H9 (cell line): ENCODE measurements at regions not wholly inside any gene's neighbourhood (a gene's known extent, or its start where the extent isn't known, plus 50 kb on each side); places are given as distances from the start of the nearest gene placed in this dataset.

ENCODE experiments used
- DNase-seq: peaks from one replicate; pipeline ENCODE4 v3.0.0-alpha.2; 2017
- H2AFZ ChIP-seq: one replicate; pipeline ENCODE4 v1.6.1; 2013; ENCODE audit warnings: mild to moderate bottlenecking, low read length, control low read depth, moderate library complexity
- H2AK5ac ChIP-seq: 2 replicates; pipeline ENCODE4 v1.6.1; 2013; ENCODE audit warnings: low read length, control low read depth, mixed read lengths; ENCODE audit not compliant: insufficient read length
- H2BK120ac ChIP-seq: one replicate; pipeline ENCODE4 v1.6.1; 2013; ENCODE audit warnings: low read depth, mild to moderate bottlenecking, low read length, control low read depth, inconsistent platforms; ENCODE audit not compliant: poor library complexity, severe bottlenecking
- H2BK12ac ChIP-seq: 2 replicates; pipeline ENCODE4 v1.6.1; 2013; ENCODE audit warnings: low read length, control low read depth, mixed read lengths, low read depth; ENCODE audit not compliant: insufficient read length
- H2BK15ac ChIP-seq: 2 replicates; pipeline ENCODE4 v1.6.1; 2013; ENCODE audit warnings: low read depth, low read length, control low read depth
- H2BK20ac ChIP-seq: one replicate; pipeline ENCODE4 v1.6.1; 2013; ENCODE audit warnings: low read depth, mild to moderate bottlenecking, low read length, control low read depth, inconsistent platforms; ENCODE audit not compliant: poor library complexity, severe bottlenecking
- H2BK5ac ChIP-seq: 2 replicates; pipeline ENCODE4 v1.6.1; 2013; ENCODE audit warnings: low read length, control low read depth, mixed read lengths; ENCODE audit not compliant: insufficient read length
- H3K14ac ChIP-seq: 2 replicates; pipeline ENCODE4 v1.6.1; 2013; ENCODE audit warnings: low read length, control low read depth; ENCODE audit not compliant: insufficient read depth
- H3K18ac ChIP-seq: 2 replicates; pipeline ENCODE4 v1.6.1; 2013; ENCODE audit warnings: low read depth, mild to moderate bottlenecking, mixed read lengths, low read length, control low read depth; ENCODE audit not compliant: insufficient read length
- H3K23ac ChIP-seq: 2 replicates; pipeline ENCODE4 v1.6.1; 2013; ENCODE audit warnings: low read length, control low read depth, mixed read lengths, low read depth; ENCODE audit not compliant: insufficient read length
- H3K23me2 ChIP-seq: 2 replicates; pipeline ENCODE4 v1.6.1; 2013; ENCODE audit warnings: low read depth, mild to moderate bottlenecking, mixed read lengths, low read length, control low read depth; ENCODE audit not compliant: insufficient read length, poor library complexity, severe bottlenecking
- H3K27ac ChIP-seq: 2 replicates; pipeline ENCODE4 v1.5.1; 2013; ENCODE audit warnings: low read length, control low read depth, mixed read lengths, low read depth; ENCODE audit not compliant: insufficient read length
- H3K27me3 ChIP-seq: 2 replicates; pipeline ENCODE4 v1.6.1; 2013; ENCODE audit warnings: low read length, control low read depth, inconsistent platforms; ENCODE audit not compliant: insufficient read depth
- H3K4ac ChIP-seq: 2 replicates; pipeline ENCODE4 v1.6.1; 2013; ENCODE audit warnings: low read depth, mild to moderate bottlenecking, control low read depth, inconsistent platforms, low read length, moderate library complexity
- H3K4me1 ChIP-seq: 2 replicates; pipeline ENCODE4 v1.6.1; 2013; ENCODE audit warnings: low read length, control low read depth, inconsistent platforms; ENCODE audit not compliant: insufficient read depth
- H3K4me2 ChIP-seq: 2 replicates; pipeline ENCODE4 v1.6.1; 2013; ENCODE audit warnings: low read length, control low read depth, mixed read lengths; ENCODE audit not compliant: insufficient read length, insufficient read depth
- H3K56ac ChIP-seq: 2 replicates; pipeline ENCODE4 v1.6.1; 2013; ENCODE audit warnings: low read depth, mild to moderate bottlenecking, mixed read lengths, low read length, control low read depth; ENCODE audit not compliant: insufficient read length
- H3K79me1 ChIP-seq: 2 replicates; pipeline ENCODE4 v1.6.1; 2013; ENCODE audit warnings: low read depth, mild to moderate bottlenecking, moderate library complexity, low read length, control low read depth, inconsistent platforms; ENCODE audit not compliant: insufficient read depth, poor library complexity, severe bottlenecking
- H3K79me2 ChIP-seq: 2 replicates; pipeline ENCODE4 v1.6.1; 2013; ENCODE audit warnings: low read length, control low read depth, inconsistent platforms; ENCODE audit not compliant: insufficient read depth
- H3K9ac ChIP-seq: 2 replicates; pipeline ENCODE4 v1.6.1; 2013; ENCODE audit warnings: low read length, control low read depth, mixed read lengths; ENCODE audit not compliant: insufficient read length; ENCODE audit errors: extremely low read depth
- H3K9me3 ChIP-seq: one replicate; pipeline ENCODE4 v1.6.1; 2013; ENCODE audit warnings: low read depth, low read length, inconsistent platforms; ENCODE audit not compliant: control insufficient read depth
- H3T11ph ChIP-seq: one replicate; pipeline ENCODE4 v1.6.1; 2013; ENCODE audit warnings: mild to moderate bottlenecking, low read length, control low read depth, inconsistent platforms
- H4K20me1 ChIP-seq: one replicate; pipeline ENCODE4 v1.6.1; 2013; ENCODE audit not compliant: control insufficient read depth, insufficient read length, insufficient read depth
- H4K5ac ChIP-seq: 2 replicates; pipeline ENCODE4 v1.6.1; 2013; ENCODE audit warnings: low read depth, mild to moderate bottlenecking, mixed read lengths, low read length, control low read depth; ENCODE audit not compliant: insufficient read length
- H4K8ac ChIP-seq: replicated peaks from 2 replicates; pipeline ENCODE4 v1.6.1; 2013; ENCODE audit warnings: low read length, control low read depth, mixed read lengths, low read depth; ENCODE audit not compliant: insufficient read length
- H4K91ac ChIP-seq: 2 replicates; pipeline ENCODE4 v1.6.1; 2013; ENCODE audit warnings: low read depth, mild to moderate bottlenecking, moderate library complexity, mixed read lengths, low read length, control low read depth; ENCODE audit not compliant: insufficient read length
- H3K27ac Mint-ChIP-seq, 3 experiments: 2 replicates in 2 of 3; 3 replicates in 1 of 3; pipeline ENCODE4 v1.8.0; 2020 to 2021; ENCODE audit warnings: mixed read lengths in 3 of 3, mild to moderate bottlenecking in 1 of 3, moderate library complexity in 1 of 3
- H3K27me3 Mint-ChIP-seq: 2 replicates; pipeline ENCODE4 v1.8.0; 2021; ENCODE audit warnings: low read depth, mild to moderate bottlenecking, moderate library complexity, mixed read lengths
- H3K36me3 Mint-ChIP-seq, 3 experiments: 2 replicates in 2 of 3; 3 replicates in 1 of 3; pipeline ENCODE4 v1.8.0; 2020 to 2021; ENCODE audit warnings: low read depth in 3 of 3, mixed read lengths in 3 of 3; ENCODE audit not compliant: insufficient read depth in 1 of 3
- H3K4me1 Mint-ChIP-seq, 2 experiments: 2 replicates each; pipeline ENCODE4 v1.8.0; 2020; ENCODE audit warnings: mixed read lengths in 2 of 2
- H3K4me3 Mint-ChIP-seq, 2 experiments: 2 replicates in 1 of 2; 3 replicates in 1 of 2; pipeline ENCODE4 v1.8.0; 2020 to 2021; ENCODE audit warnings: mild to moderate bottlenecking in 2 of 2, mixed read lengths in 2 of 2, moderate library complexity in 1 of 2
- H3K9me3 Mint-ChIP-seq, 2 experiments: 2 replicates in 1 of 2; 3 replicates in 1 of 2; pipeline ENCODE4 v1.8.0; 2020; ENCODE audit warnings: mild to moderate bottlenecking in 2 of 2, mixed read lengths in 2 of 2, moderate library complexity in 1 of 2
- TF ChIP-seq, protein P1 (sequence below): fragments of 200-600 bp; sonication (generic); conservative IDR thresholded peaks from 3 replicates; pipeline ENCODE4 v1.8.0; 2021; ENCODE audit warnings: antibody characterized with exemption, mild to moderate bottlenecking

DNA sequence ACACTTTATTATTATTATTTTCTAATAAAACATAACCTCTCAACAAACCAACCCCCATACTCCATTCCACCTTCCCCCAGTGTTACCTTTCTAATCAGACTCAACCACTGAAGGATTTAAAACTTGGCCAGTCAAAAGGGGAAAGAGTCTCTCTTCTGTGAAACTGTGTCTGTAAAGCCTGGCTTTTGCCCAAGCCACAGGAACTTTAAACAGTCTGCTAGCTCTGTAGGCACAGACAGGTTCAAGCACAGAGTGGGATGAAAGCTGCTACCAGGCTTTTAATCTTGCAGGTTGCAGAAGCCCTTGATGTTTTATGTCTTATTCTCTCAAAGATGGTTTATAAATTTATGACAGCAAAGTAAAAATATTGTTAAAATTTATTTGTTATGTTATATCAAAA, 585.7 kb downstream of the TENT5A start:
- Histone ChIP-seq H4K8ac (no peak overlapping the region), H3K14ac (no peak overlapping the region), H2AK5ac (no peak overlapping the region), H3T11ph (no peak overlapping the region), H2BK15ac (no peak overlapping the region), H3K23me2 (no peaks in the 10 kb centered on the region), H3K18ac (no peak overlapping the region), H3K4me1 (no peaks in the 10 kb centered on the region), H2BK20ac (no peak overlapping the region), H2BK120ac (no peak overlapping the region), H2BK5ac (no peak overlapping the region), H3K4ac (no peak overlapping the region), H3K27me3 (no peaks in the 10 kb centered on the region), H4K20me1 (no peaks in the 10 kb centered on the region), H3K9ac (no peak overlapping the region), H3K4me2 (no peak overlapping the region), H4K91ac (no peak overlapping the region), H2AFZ (no peak overlapping the region), H3K79me2 (no peaks in the 10 kb centered on the region), H4K5ac (no peak overlapping the region), H3K56ac (no peak overlapping the region), H2BK12ac (no peak overlapping the region), H3K9me3 (no peaks in the 10 kb centered on the region), H3K27ac (no peak overlapping the region), H3K23ac (no peak overlapping the region), H3K79me1 (no peaks in the 10 kb centered on the region)
- H3K27ac Mint-ChIP-seq, result no peak overlapping the region
- H3K27me3 Mint-ChIP-seq, result no peaks in the 10 kb centered on the region
- no peaks in the 10 kb centered on the region for H3K9me3 Mint-ChIP-seq
- DNase-seq, result no peak
- no peaks in the 10 kb centered on the region for H3K4me1 Mint-ChIP-seq
- H3K4me3 Mint-ChIP-seq, result no peak overlapping the region
- no peaks in the 10 kb centered on the region for H3K36me3 Mint-ChIP-seq
- TF ChIP-seq, protein P1, sequence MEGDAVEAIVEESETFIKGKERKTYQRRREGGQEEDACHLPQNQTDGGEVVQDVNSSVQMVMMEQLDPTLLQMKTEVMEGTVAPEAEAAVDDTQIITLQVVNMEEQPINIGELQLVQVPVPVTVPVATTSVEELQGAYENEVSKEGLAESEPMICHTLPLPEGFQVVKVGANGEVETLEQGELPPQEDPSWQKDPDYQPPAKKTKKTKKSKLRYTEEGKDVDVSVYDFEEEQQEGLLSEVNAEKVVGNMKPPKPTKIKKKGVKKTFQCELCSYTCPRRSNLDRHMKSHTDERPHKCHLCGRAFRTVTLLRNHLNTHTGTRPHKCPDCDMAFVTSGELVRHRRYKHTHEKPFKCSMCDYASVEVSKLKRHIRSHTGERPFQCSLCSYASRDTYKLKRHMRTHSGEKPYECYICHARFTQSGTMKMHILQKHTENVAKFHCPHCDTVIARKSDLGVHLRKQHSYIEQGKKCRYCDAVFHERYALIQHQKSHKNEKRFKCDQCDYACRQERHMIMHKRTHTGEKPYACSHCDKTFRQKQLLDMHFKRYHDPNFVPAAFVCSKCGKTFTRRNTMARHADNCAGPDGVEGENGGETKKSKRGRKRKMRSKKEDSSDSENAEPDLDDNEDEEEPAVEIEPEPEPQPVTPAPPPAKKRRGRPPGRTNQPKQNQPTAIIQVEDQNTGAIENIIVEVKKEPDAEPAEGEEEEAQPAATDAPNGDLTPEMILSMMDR, result no peak
